IMR-90 (cell line): ENCODE measurements at regions not wholly inside any gene's neighbourhood (a gene's known extent, or its start where the extent isn't known, plus 50 kb on each side); places are given as distances from the start of the nearest gene placed in this dataset.

Experiments
- ATAC-seq: fragments of 200-7000 bp; cut with Tn5 transposase; 2 replicates; pipeline ENCODE4 v1.9.1; 2020; ENCODE audit warnings: low read depth, mild to moderate bottlenecking, moderate library complexity
- BruUV-seq: library from RNA; stranded (reverse); fragments of 400-500 nt; replicated peaks from 2 replicates; lab custom pipeline; 2021; lab: Mats Ljungman, UMichigan
- CTCF ChIA-PET: fragments of 300-600 bp; formaldehyde crosslinking; extraction: SDS; loops from one replicate; lab custom pipeline; 2021; ENCODE audit warnings: antibody characterized with exemption; lab: Yijun Ruan, JAX
- POLR2A ChIA-PET: fragments of 300-600 bp; sonication (Branson Sonifier 250); formaldehyde crosslinking; loops from one replicate; lab custom pipeline; 2022; ENCODE audit warnings: antibody characterized with exemption; ENCODE audit not compliant: unreplicated experiment; lab: Charles Lee
- DNase-seq: peaks from one replicate; pipeline ENCODE4 v3.0.0; 2013
- H2AFZ ChIP-seq: replicated peaks from 2 replicates; pipeline ENCODE3; 2013; ENCODE audit warnings: low read length, mild to moderate bottlenecking; ENCODE audit not compliant: poor library complexity
- H2AK5ac ChIP-seq: 2 replicates; pipeline ENCODE4 v1.6.1; 2013; ENCODE audit warnings: low read depth, low read length, inconsistent platforms
- H2AK9ac ChIP-seq: replicated peaks from 2 replicates; pipeline ENCODE3; 2013; ENCODE audit warnings: mild to moderate bottlenecking, low read depth, low read length, moderate library complexity; ENCODE audit not compliant: poor library complexity
- H2BK120ac ChIP-seq: 2 replicates; pipeline ENCODE4 v1.6.1; 2013; ENCODE audit warnings: low read depth, low read length, inconsistent platforms
- H2BK15ac ChIP-seq: 3 replicates; pipeline ENCODE4 v1.6.1; 2013; ENCODE audit warnings: low read depth, low read length, inconsistent platforms
- H2BK20ac ChIP-seq: 2 replicates; pipeline ENCODE4 v1.6.1; 2013; ENCODE audit warnings: low read depth, mild to moderate bottlenecking, inconsistent platforms, low read length, moderate library complexity
- H2BK5ac ChIP-seq: 2 replicates; pipeline ENCODE4 v1.6.1; 2013; ENCODE audit warnings: mild to moderate bottlenecking, low read depth, low read length, inconsistent platforms; ENCODE audit not compliant: poor library complexity, severe bottlenecking
- H3K14ac ChIP-seq: replicated peaks from 2 replicates; pipeline ENCODE4 v1.6.1; 2013; ENCODE audit warnings: low read depth, low read length, inconsistent platforms
- H3K18ac ChIP-seq: 2 replicates; pipeline ENCODE4 v1.6.1; 2013; ENCODE audit warnings: low read depth, low read length, control low read depth
- H3K23ac ChIP-seq: 2 replicates; pipeline ENCODE4 v1.6.1; 2013; ENCODE audit warnings: low read depth, low read length, inconsistent platforms
- H3K27ac ChIP-seq: 2 replicates; pipeline ENCODE4 v1.5.1; 2013; ENCODE audit warnings: mild to moderate bottlenecking, control low read depth, low read length; ENCODE audit not compliant: insufficient read depth
- H3K27me3 ChIP-seq: 2 replicates; pipeline ENCODE4 v1.6.1; 2013; ENCODE audit warnings: low read length; ENCODE audit not compliant: control insufficient read depth, insufficient read depth
- H3K36me3 ChIP-seq: 2 replicates; pipeline ENCODE4 v1.6.1; 2013; ENCODE audit warnings: low read length, mixed read lengths; ENCODE audit not compliant: control insufficient read depth, insufficient read depth
- H3K4ac ChIP-seq: 2 replicates; pipeline ENCODE4 v1.6.1; 2013; ENCODE audit warnings: low read depth, low read length, inconsistent platforms
- H3K4me1 ChIP-seq: 2 replicates; pipeline ENCODE4 v1.6.1; 2013; ENCODE audit warnings: low read length, mixed read lengths; ENCODE audit not compliant: control insufficient read depth, insufficient read depth
- H3K4me2 ChIP-seq: 2 replicates; pipeline ENCODE4 v1.6.1; 2013; ENCODE audit warnings: low read depth, mild to moderate bottlenecking, control low read depth, low read length, moderate library complexity
- H3K4me3 ChIP-seq: 2 replicates; pipeline ENCODE4 v1.5.1; 2013; ENCODE audit warnings: low read depth, mild to moderate bottlenecking, control low read depth, low read length, moderate library complexity; ENCODE audit not compliant: insufficient read depth
- H3K56ac ChIP-seq: 2 replicates; pipeline ENCODE4 v1.6.1; 2013; ENCODE audit warnings: low read length, inconsistent platforms; ENCODE audit not compliant: insufficient read depth; ENCODE audit errors: extremely low read depth
- H3K79me1 ChIP-seq, 2 experiments: 2 replicates each; pipeline ENCODE4 v1.6.1; 2013; ENCODE audit warnings: low read length in 2 of 2, inconsistent platforms in 1 of 2, low read depth in 1 of 2
- H3K9ac ChIP-seq: 2 replicates; pipeline ENCODE4 v1.6.1; 2013; ENCODE audit warnings: low read depth, low read length, control low read depth
- H3K9me1 ChIP-seq: 2 replicates; pipeline ENCODE4 v1.6.1; 2013; ENCODE audit warnings: low read length, inconsistent platforms; ENCODE audit not compliant: insufficient read depth
- H3K9me3 ChIP-seq: 2 replicates; pipeline ENCODE4 v1.6.1; 2013; ENCODE audit warnings: low read length; ENCODE audit not compliant: control insufficient read depth, insufficient read depth
- H4K20me1 ChIP-seq: 2 replicates; pipeline ENCODE4 v1.6.1; 2013; ENCODE audit warnings: low read length, inconsistent platforms; ENCODE audit not compliant: insufficient read depth
- H4K5ac ChIP-seq: 2 replicates; pipeline ENCODE4 v1.6.1; 2013; ENCODE audit warnings: mild to moderate bottlenecking, low read depth, low read length, control low read depth
- H4K8ac ChIP-seq, 2 experiments: 2 replicates each; pipeline ENCODE4 v1.6.1; 2013; ENCODE audit warnings: low read depth in 2 of 2, low read length in 2 of 2, control low read depth in 1 of 2, inconsistent platforms in 1 of 2
- H4K91ac ChIP-seq: 2 replicates; pipeline ENCODE4 v1.6.1; 2013; ENCODE audit warnings: low read depth, low read length, inconsistent platforms; ENCODE audit not compliant: insufficient read depth
- BHLHE40 ChIP-seq: fragments of 150-350 bp; IDR thresholded peaks from 2 replicates; pipeline ENCODE4 v1.6.1; 2016; ENCODE audit warnings: mild to moderate bottlenecking, low read depth, low read length
- CHD1 ChIP-seq: IDR thresholded peaks from 2 replicates; pipeline ENCODE4 v1.6.1; 2012; ENCODE audit warnings: low read depth, low read length, improper control_type of control experiment
- MAFK ChIP-seq: IDR thresholded peaks from 2 replicates; pipeline ENCODE4 v1.6.1; 2012; ENCODE audit warnings: low read depth, low read length, improper control_type of control experiment
- MXI1 ChIP-seq: IDR thresholded peaks from 2 replicates; pipeline ENCODE4 v1.6.1; 2012; ENCODE audit warnings: low read depth, mild to moderate bottlenecking, low read length, moderate library complexity, borderline replicate concordance
- NFE2L2 ChIP-seq: fragments of 150-350 bp; IDR thresholded peaks from 2 replicates; pipeline ENCODE4 v1.6.1; 2016; ENCODE audit warnings: low read depth, mild to moderate bottlenecking, low read length
- RCOR1 ChIP-seq: IDR thresholded peaks from 2 replicates; pipeline ENCODE4 v1.6.1; 2012; ENCODE audit warnings: mild to moderate bottlenecking, low read length, improper control_type of control experiment; ENCODE audit not compliant: insufficient replicate concordance
- RFX5 ChIP-seq: IDR thresholded peaks from 2 replicates; pipeline ENCODE4 v1.8.0; 2012; ENCODE audit warnings: low read depth, mild to moderate bottlenecking, low read length, moderate library complexity
- SMC3 ChIP-seq: fragments of 150-350 bp; IDR thresholded peaks from 2 replicates; pipeline ENCODE4 v1.6.1; 2016; ENCODE audit warnings: low read depth, mild to moderate bottlenecking, antibody characterized with exemption, low read length, moderate library complexity
- USF2 ChIP-seq: fragments of 150-350 bp; IDR thresholded peaks from 2 replicates; pipeline ENCODE4 v1.6.1; 2017; ENCODE audit warnings: mild to moderate bottlenecking, antibody characterized with exemption, low read length, low read depth
- WGBS, 2 experiments: methylation state at CpG; one replicate each; pipeline versions ENCODE4 v1.1.5 to v1.1.7; 2013; ENCODE audit warnings: missing lambda C conversion rate in 2 of 2; ENCODE audit not compliant: insufficient read length in 1 of 2; ENCODE audit errors: extremely low coverage in 2 of 2; 5-methylcytosine and 5-hydroxymethylcytosine counted together
- dilution Hi-C: fragments of 300-500 bp; cut with HindIII; formaldehyde crosslinking; loops from one replicate; pipeline ENCODE4 v1.14.3; 2018; ENCODE audit warnings: low sequenced_read_pairs; ENCODE audit not compliant: unreplicated experiment
- in situ Hi-C: fragments of 300-500 bp; cut with MboI; formaldehyde crosslinking; loops from 3 replicates; pipeline ENCODE4 v1.14.3; 2019; ENCODE audit warnings: low sequenced_read_pairs, inconsistent platforms, mixed read lengths
- intact Hi-C: fragments of 100-400 bp; cut with micrococcal nuclease; formaldehyde crosslinking; loops from 2 replicates; pipeline ENCODE4 v1.10.0; 2022

DNA sequence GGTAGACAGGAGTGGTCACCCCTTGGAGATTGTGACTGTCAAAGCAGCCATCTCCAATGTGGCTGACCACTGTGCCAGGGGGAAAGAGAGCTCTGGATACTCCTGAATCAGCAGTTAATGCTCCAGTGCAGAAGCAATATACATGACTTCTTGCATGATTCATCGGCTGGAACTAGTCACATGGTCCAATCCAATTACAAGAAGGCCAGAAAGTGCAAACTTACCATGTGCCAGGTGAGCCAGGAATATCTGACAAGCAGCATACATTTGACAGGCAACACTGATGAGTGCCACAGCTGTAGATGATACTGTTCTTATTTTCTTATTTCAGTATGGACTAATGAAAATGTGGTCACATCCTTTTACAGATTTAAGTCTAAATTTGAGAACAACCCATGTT, 440.0 kb upstream of the MPDZ start:
- dilution Hi-C loops: no loop called here
- H2BK20ac ChIP-seq: no peak overlapping the region
- 60% methylated on average over 1 of the region's 1 CpG; no CpG with 5 or more reads in 1 of the 2 experiments for WGBS, 2 experiments
- intact Hi-C loops: loop anchor here (5.0 kb wide), 1 partner anchor 603 kb away; no protein-coding TSS in a partner anchor
- no peak overlapping the region for H4K91ac ChIP-seq
- H2BK5ac ChIP-seq: no peak overlapping the region
- H2AK9ac ChIP-seq: no peak overlapping the region
- H3K14ac ChIP-seq: no peak overlapping the region
- H3K9me1 ChIP-seq: no peaks in the 10 kb centered on the region
- H2BK15ac ChIP-seq: no peak overlapping the region
- no peak overlapping the region for H3K4me2 ChIP-seq
- DNase-seq (peak; percentile 36), ATAC-seq (no peak)
- no peak overlapping the region for H3K4me3 ChIP-seq
- BruUV-seq: no TSS peak
- no peaks in the 10 kb centered on the region for H4K20me1 ChIP-seq
- 0 out of 2 replicates have a peak, but pooled peaks cover 1% of the 10 kb centered on the region for H3K9me3 ChIP-seq
- no peak overlapping the region for H3K9ac ChIP-seq
- peaks cover 13% of the 10 kb centered on the region for H3K4me1 ChIP-seq
- H3K27ac ChIP-seq: peak overlapping the region; percentile 3; the same call in 1 of the 2 replicates
- POLR2A ChIA-PET: no interaction called here
- no peak overlapping the region for H2AFZ ChIP-seq
- H3K56ac ChIP-seq: no peak overlapping the region
- CTCF ChIA-PET: no interaction called here
- H3K79me1 ChIP-seq: no peaks in the 10 kb centered on the region
- no peak overlapping the region; the same call in 1 of the 2 replicates for H3K18ac ChIP-seq
- no peak overlapping the region for H3K4ac ChIP-seq
- in situ Hi-C loops: no loop called here
- no peak overlapping the region; a peak in 1 of 4 replicates for H4K8ac ChIP-seq
- no peak overlapping the region for H3K23ac ChIP-seq
- H3K36me3 ChIP-seq: no peaks in the 10 kb centered on the region
- no peak overlapping the region for H2AK5ac ChIP-seq
- H2BK120ac ChIP-seq: no peak overlapping the region
- TF ChIP-seq MXI1 (no peak), RCOR1 (no peak), CHD1 (no peak), BHLHE40 (no peak), RFX5 (no peak), USF2 (peak; percentile 35; the same call in 1 of the 2 replicates), MAFK (peak; percentile 78), SMC3 (no peak), NFE2L2 (no peak)
- no peak overlapping the region for H4K5ac ChIP-seq
- H3K27me3 ChIP-seq: no peaks in the 10 kb centered on the region
